HCT116 (cell line): ENCODE measurements at regions not wholly inside any gene's neighbourhood (a gene's known extent, or its start where the extent isn't known, plus 50 kb on each side); places are given as distances from the start of the nearest gene placed in this dataset.

Experiments used
- ATAC-seq: fragments of 200-7000 bp; cut with Tn5 transposase; 2 replicates; pipeline ENCODE4 v1.9.1; 2020; ENCODE audit warnings: mild to moderate bottlenecking, moderate library complexity
- BruUV-seq: library from RNA; stranded (reverse); fragments of 400-500 nt; replicated peaks from 2 replicates; lab custom pipeline; 2021; lab: Mats Ljungman, UMichigan
- CTCF ChIA-PET: fragments of 300-600 bp; sonication (Branson Sonifier 250); formaldehyde crosslinking; loops from one replicate; lab custom pipeline; 2021; ENCODE audit warnings: antibody characterized with exemption; lab: Charles Lee
- POLR2A ChIA-PET: fragments of 300-600, 350-600 bp; sonication (Branson Sonifier 250); formaldehyde crosslinking; loops from one replicate; lab custom pipeline; 2021; ENCODE audit warnings: antibody characterized with exemption; lab: Charles Lee
- RAD21 ChIA-PET, 2 experiments: fragments of 300-600 bp; sonication (Branson Sonifier 250); formaldehyde crosslinking; loops; one replicate each; lab custom pipeline; 2023; ENCODE audit warnings: low total read pairs in 2 of 2; ENCODE audit not compliant: uncharacterized antibody in 2 of 2, unreplicated experiment in 2 of 2, low non-redundant PET in 1 of 2; lab: Charles Lee
- DNase-seq: peaks from one replicate; pipeline ENCODE4 v3.0.0-alpha.2; 2010; ENCODE audit warnings: low read depth, low spot score
- H2AFZ ChIP-seq: fragments of 200-600 bp; shearing (Covaris generic), sonication (generic); 2 replicates; pipeline ENCODE4 v1.6.1; 2017; ENCODE audit warnings: low read depth, mixed run types, mixed read lengths, antibody characterized with exemption, low read length; ENCODE audit not compliant: poor library complexity, severe bottlenecking
- H3K27ac ChIP-seq: 2 replicates; pipeline ENCODE4 v1.5.1; 2012; ENCODE audit warnings: low read depth, low read length
- H3K27me3 ChIP-seq: fragments of 200-600 bp; sonication (generic); 2 replicates; pipeline ENCODE4 v1.6.1; 2016; ENCODE audit warnings: mixed run types, low read length, mixed read lengths; ENCODE audit not compliant: insufficient read depth
- H3K36me3 ChIP-seq, 2 experiments: fragments of 200-500 bp in 1 of 2; fragments of 200-600 bp in 1 of 2; sonication (Bioruptor generic) in 1 of 2; sonication (generic) in 1 of 2; 2 replicates each; pipeline versions ENCODE4 v1.5.1 to v1.6.1; 2014 to 2016; ENCODE audit warnings: low read length in 2 of 2, inconsistent platforms in 1 of 2, mixed read lengths in 1 of 2, mixed run types in 1 of 2; ENCODE audit not compliant: insufficient read depth in 2 of 2, control insufficient read depth in 1 of 2
- H3K4me1 ChIP-seq, 2 experiments: fragments of 200-600 bp in 1 of 2; sonication (generic) in 1 of 2; 2 replicates each; pipeline versions ENCODE4 v1.5.1 to v1.6.1; 2012 to 2017; ENCODE audit warnings: low read length in 2 of 2, inconsistent platforms in 1 of 2, mild to moderate bottlenecking in 1 of 2, mixed read lengths in 1 of 2, mixed run types in 1 of 2, moderate library complexity in 1 of 2; ENCODE audit not compliant: insufficient read depth in 2 of 2, control insufficient read depth in 1 of 2
- H3K4me2 ChIP-seq: fragments of 200-600 bp; sonication (generic); 2 replicates; pipeline ENCODE4 v1.6.1; 2017; ENCODE audit warnings: mixed run types, low read length, mixed read lengths
- H3K4me3 ChIP-seq, 2 experiments: fragments of 200-600 bp in 1 of 2; sonication (generic) in 1 of 2; replicated peaks in 1 of 2; 2 replicates each; pipeline ENCODE4 v1.5.1; 2011 to 2016; ENCODE audit warnings: low read length in 2 of 2, control low read depth in 1 of 2, low read depth in 1 of 2, mild to moderate bottlenecking in 1 of 2, mixed read lengths in 1 of 2, mixed run types in 1 of 2
- H3K79me2 ChIP-seq: fragments of 200-600 bp; sonication (generic); 2 replicates; pipeline ENCODE4 v1.6.1; 2017; ENCODE audit warnings: mild to moderate bottlenecking, mixed run types, low read length, moderate library complexity, mixed read lengths; ENCODE audit not compliant: insufficient read depth
- H3K9ac ChIP-seq: fragments of 200-600 bp; sonication (generic); 2 replicates; pipeline ENCODE4 v1.6.1; 2016; ENCODE audit warnings: low read length, mixed read lengths
- H3K9me2 ChIP-seq: fragments of 200-600 bp; sonication (generic), shearing (Covaris generic); 2 replicates; pipeline ENCODE4 v1.6.1; 2017; ENCODE audit warnings: mixed run types, mild to moderate bottlenecking, moderate library complexity; ENCODE audit not compliant: insufficient read depth
- H3K9me3 ChIP-seq, 2 experiments: fragments of 200-500 bp in 1 of 2; fragments of 200-600 bp in 1 of 2; sonication (Bioruptor generic) in 1 of 2; sonication (generic) in 1 of 2; 2 replicates each; pipeline ENCODE4 v1.6.1; 2014 to 2017; ENCODE audit warnings: low read length in 2 of 2, mixed read lengths in 2 of 2, inconsistent platforms in 1 of 2, low read depth in 1 of 2, mild to moderate bottlenecking in 1 of 2, mixed run types in 1 of 2, moderate library complexity in 1 of 2; ENCODE audit not compliant: control insufficient read depth in 1 of 2, insufficient read depth in 1 of 2
- H4K20me1 ChIP-seq: fragments of 200-600 bp; sonication (generic), shearing (Covaris generic); 2 replicates; pipeline ENCODE4 v1.6.1; 2017; ENCODE audit warnings: mixed run types, mild to moderate bottlenecking, moderate library complexity; ENCODE audit not compliant: insufficient read depth
- CEBPB ChIP-seq: IDR thresholded peaks from 2 replicates; pipeline ENCODE4 v1.6.1; 2012; ENCODE audit warnings: low read depth
- EGR1 ChIP-seq: IDR thresholded peaks from 2 replicates; pipeline ENCODE4 v1.6.1; 2012; ENCODE audit warnings: low read depth
- ELF1 ChIP-seq: IDR thresholded peaks from 2 replicates; pipeline ENCODE4 v1.6.1; 2012; ENCODE audit warnings: low read depth, borderline replicate concordance
- EZH2phosphoT487 ChIP-seq: fragments of 200-600 bp; IDR thresholded peaks from 2 replicates; pipeline ENCODE4 v1.6.1; 2018; ENCODE audit warnings: antibody characterized with exemption, borderline replicate concordance
- FOSL1 ChIP-seq: IDR thresholded peaks from 2 replicates; pipeline ENCODE4 v1.6.1; 2012; ENCODE audit warnings: low read depth
- JUND ChIP-seq: IDR thresholded peaks from 2 replicates; pipeline ENCODE4 v1.6.1; 2012
- ZBTB33 ChIP-seq: IDR thresholded peaks from 2 replicates; pipeline ENCODE4 v1.6.1; 2011; ENCODE audit warnings: mild to moderate bottlenecking, low read length, moderate library complexity; ENCODE audit not compliant: insufficient replicate concordance; ENCODE audit errors: extremely low read depth
- ZFX ChIP-seq: fragments of 450-650 bp; IDR thresholded peaks from 2 replicates; pipeline ENCODE4 v1.6.1; 2017
- intact Hi-C: fragments of 100-400 bp; cut with micrococcal nuclease; formaldehyde crosslinking; loops from 2 replicates; pipeline ENCODE4 v1.10.0; 2022
- TF ChIP-seq, protein P1 (sequence below): IDR thresholded peaks from 2 replicates; pipeline ENCODE4 v1.6.1; 2012

DNA sequence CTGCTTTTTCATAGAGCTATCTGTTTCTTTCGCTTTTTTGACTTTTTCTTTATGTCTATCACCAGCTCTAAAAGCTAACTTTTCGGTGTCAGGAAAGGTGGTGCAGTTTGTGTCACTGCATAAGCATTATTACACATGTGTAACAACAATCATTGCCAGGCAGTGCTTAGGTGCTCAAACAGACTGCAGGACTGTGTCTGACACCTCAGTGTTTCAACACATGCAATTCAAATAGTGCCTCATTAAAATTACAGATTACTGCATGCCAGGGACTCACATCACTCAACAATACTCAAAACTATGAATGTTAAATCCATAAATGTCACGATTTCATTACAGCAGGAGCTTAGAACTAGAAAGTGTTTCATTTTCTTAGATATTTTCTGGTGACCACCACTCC lies 265.3 kb upstream of the SMIM30 start (continued):
- TF ChIP-seq, protein P1, sequence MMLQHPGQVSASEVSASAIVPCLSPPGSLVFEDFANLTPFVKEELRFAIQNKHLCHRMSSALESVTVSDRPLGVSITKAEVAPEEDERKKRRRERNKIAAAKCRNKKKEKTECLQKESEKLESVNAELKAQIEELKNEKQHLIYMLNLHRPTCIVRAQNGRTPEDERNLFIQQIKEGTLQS, result no peak

- CTCF ChIA-PET, result no interaction called here
- RAD21 ChIA-PET, result no interaction called here
- POLR2A ChIA-PET, result no interaction called here
Measured at GRCh38 chr7:113379746-113380145, 261.4 kb upstream of the SMIM30 start.

GRCh38 chr7:113374955-113375354 lies 256.6 kb upstream of the SMIM30 start:
- Histone ChIP-seq H3K27ac (no peak overlapping the region), H3K4me3 (no peak overlapping the region), H3K4me1 (no peaks in the 10 kb centered on the region), H3K27me3 (no peaks in the 10 kb centered on the region), H2AFZ (no peak overlapping the region), H3K9me3 (no peaks in the 10 kb centered on the region), H3K36me3 (no peaks in the 10 kb centered on the region), H3K4me2 (no peak overlapping the region), H3K9me2 (no peaks in the 10 kb centered on the region), H3K9ac (no peak overlapping the region), H3K79me2 (no peaks in the 10 kb centered on the region), H4K20me1 (no peaks in the 10 kb centered on the region)
- ChIA-PET CTCF (no interaction called here), RAD21 (no interaction called here), POLR2A (no interaction called here)
- intact Hi-C loops, result no loop called here
- TF ChIP-seq EGR1 (no peak), ZBTB33 (no peak), CEBPB (no peak), EZH2phosphoT487 (no peak), JUND (no peak), ZFX (no peak), ELF1 (no peak)
- DNase-seq (no peak), ATAC-seq (no peak)
- BruUV-seq, result no TSS peak

More at GRCh38 chr7:113379746-113380145, 261.4 kb upstream of the SMIM30 start:
- no peak for ATAC-seq
- TF ChIP-seq, protein P1, result no peak
- TF ChIP-seq FOSL1, result no peak
- TF ChIP-seq, all 23 proteins: peak for 0
- no peaks in the 10 kb centered on the region for H3K9me2 ChIP-seq
- H3K79me2 ChIP-seq, result no peaks in the 10 kb centered on the region
- H3K9ac ChIP-seq, result no peak overlapping the region
- no peak overlapping the region for H3K27ac ChIP-seq
- no peak overlapping the region for H3K4me3 ChIP-seq
- intact Hi-C loops, result no loop called here
- H3K4me1 ChIP-seq, result no peaks in the 10 kb centered on the region
- H4K20me1 ChIP-seq, result no peaks in the 10 kb centered on the region
- no peak overlapping the region for H2AFZ ChIP-seq
- H3K9me3 ChIP-seq, result no peaks in the 10 kb centered on the region
- no peak for DNase-seq
- no peaks in the 10 kb centered on the region for H3K27me3 ChIP-seq
- BruUV-seq, result no TSS peak
- H3K36me3 ChIP-seq, result no peaks in the 10 kb centered on the region
- H3K4me2 ChIP-seq, result no peak overlapping the region
